Esophagus muscularis mucosa (tissue), 3 donors: ENCODE measurements at regions not wholly inside any gene's neighbourhood (a gene's known extent, or its start where the extent isn't known, plus 50 kb on each side); places are given as distances from the start of the nearest gene placed in this dataset.

Experiments
- CTCF ChIP-seq, 3 experiments: fragments of 200-600 bp in 2 of 3; fragments of 450-650 bp in 1 of 3; sonication (generic) in 2 of 3; IDR thresholded peaks; one replicate each; pipeline ENCODE4 v1.5.1; 2017 to 2019; ENCODE audit warnings: antibody characterized with exemption in 3 of 3, mild to moderate bottlenecking in 2 of 3, moderate library complexity in 1 of 3
- POLR2A ChIP-seq: fragments of 450-650 bp; IDR thresholded peaks from one replicate; pipeline ENCODE4 v1.6.1; 2017; ENCODE audit warnings: antibody characterized with exemption, moderate library complexity, mild to moderate bottlenecking, low read depth

- TF ChIP-seq POLR2A (no peak), CTCF (IDR thresholded peaks at IDR 0.05) (no peak)
Measured at GRCh38 chr3:63192248-63192647, 85.9 kb upstream of the SYNPR start.
